PC-3 (cell line): ENCODE measurements at regions not wholly inside any gene's neighbourhood (a gene's known extent, or its start where the extent isn't known, plus 50 kb on each side); places are given as distances from the start of the nearest gene placed in this dataset.

ENCODE experiments used
- CTCF ChIP-seq: fragments of 300-600 bp; sonication (generic); conservative IDR thresholded peaks from 2 replicates; pipeline ENCODE4 v1.5.1; 2017; ENCODE audit warnings: antibody characterized with exemption, low read depth, mild to moderate bottlenecking, low read length
- EZH2 ChIP-seq: fragments of 300-600 bp; sonication (generic); IDR thresholded peaks from one replicate; pipeline ENCODE4 v1.6.1; 2017; ENCODE audit warnings: antibody characterized with exemption, mild to moderate bottlenecking, low read length; ENCODE audit not compliant: unreplicated experiment

GRCh38 chr1:187999973-188000372 is 1171.2 kb downstream of the PLA2G4A start:
- TF ChIP-seq EZH2 = no peak
- peak; percentile 39; the same call in 1 of the 2 replicates for TF ChIP-seq CTCF
